ENCODE measurements at regions not wholly inside any gene's neighbourhood (a gene's known extent, or its start where the extent isn't known, plus 50 kb on each side); places are given as distances from the start of the nearest gene placed in this dataset.
"Not testable (repeated sequence)": the region's sequence is repeated elsewhere in the genome, so short reads cannot be mapped to it uniquely, and the experiment has no call there.

GRCh38 chr2:58512878-58513277, 271.8 kb upstream of the FANCL start:
- no peak for DNase-seq (ENCODE audit: low read depth in 4 of 4, low spot score in 1 of 4)

GRCh38 chr2:58508006-58508405, 266.9 kb upstream of the FANCL start:
- DNase-seq (ENCODE audit: low read depth in 4 of 4, low spot score in 1 of 4), result no peak

GRCh38 chr2:58503918-58504317, 262.8 kb upstream of the FANCL start:
- no peak for DNase-seq (ENCODE audit: low read depth in 4 of 4, low spot score in 1 of 4)

- DNase-seq (ENCODE audit: low read depth in 4 of 4, low spot score in 1 of 4), result no peak
Measured at GRCh38 chr2:58502931-58503330, 261.8 kb upstream of the FANCL start.

- DNase-seq (ENCODE audit: low read depth in 4 of 4, low spot score in 1 of 4), result no peak
Measured at GRCh38 chr2:58501371-58502160, 260.4 kb upstream of the FANCL start.

- DNase-seq (ENCODE audit: low read depth in 4 of 4, low spot score in 1 of 4), result no peak
Measured at GRCh38 chr2:58497168-58497567, 256.0 kb upstream of the FANCL start.

GRCh38 chr2:58495806-58496205, 254.7 kb upstream of the FANCL start:
- DNase-seq (ENCODE audit: low read depth in 4 of 4, low spot score in 1 of 4), result no peak

GRCh38 chr2:58494071-58494501, 253.0 kb upstream of the FANCL start:
- DNase-seq (ENCODE audit: low read depth in 4 of 4, low spot score in 1 of 4), result no peak

GRCh38 chr2:58484629-58485028, 243.5 kb upstream of the FANCL start:
- DNase-seq (ENCODE audit: low read depth in 4 of 4, low spot score in 1 of 4), result no peak

- no peak for DNase-seq (ENCODE audit: low read depth in 4 of 4, low spot score in 1 of 4)
Measured at GRCh38 chr2:58484221-58484620, 243.1 kb upstream of the FANCL start.

- no peak for DNase-seq (ENCODE audit: low read depth in 4 of 4, low spot score in 1 of 4)
Measured at GRCh38 chr2:58483307-58483706, 242.2 kb upstream of the FANCL start.

- no peak for DNase-seq (ENCODE audit: low read depth in 4 of 4, low spot score in 1 of 4)
Measured at GRCh38 chr2:58481670-58482069, 240.5 kb upstream of the FANCL start.

- DNase-seq (ENCODE audit: low read depth in 4 of 4, low spot score in 1 of 4), result no peak
Measured at GRCh38 chr2:58480141-58480540, 239.0 kb upstream of the FANCL start.

GRCh38 chr2:58479535-58480140, 238.5 kb upstream of the FANCL start:
- DNase-seq (ENCODE audit: low read depth in 4 of 4, low spot score in 1 of 4), result no peak

GRCh38 chr2:58476556-58476955, 235.4 kb upstream of the FANCL start:
- no peak for DNase-seq (ENCODE audit: low read depth in 4 of 4, low spot score in 1 of 4)

GRCh38 chr2:58475756-58476155, 234.6 kb upstream of the FANCL start:
- no peak for DNase-seq (ENCODE audit: low read depth in 4 of 4, low spot score in 1 of 4)

- DNase-seq (ENCODE audit: low read depth in 4 of 4, low spot score in 1 of 4), result no peak
Measured at GRCh38 chr2:58473165-58473564, 232.0 kb upstream of the FANCL start.

GRCh38 chr2:58466804-58467203, 225.7 kb upstream of the FANCL start:
- DNase-seq (ENCODE audit: low read depth in 4 of 4, low spot score in 1 of 4), result no peak

- DNase-seq (ENCODE audit: low read depth in 4 of 4, low spot score in 1 of 4), result not testable (repeated sequence)
Measured at GRCh38 chr2:58466021-58466420, 224.9 kb upstream of the FANCL start.

GRCh38 chr2:58460670-58461069, 219.5 kb upstream of the FANCL start:
- no peak for DNase-seq (ENCODE audit: low read depth in 4 of 4, low spot score in 1 of 4)

GRCh38 chr2:58449286-58450010, 208.3 kb upstream of the FANCL start:
- no peak for DNase-seq (ENCODE audit: low read depth in 4 of 4, low spot score in 1 of 4)

GRCh38 chr2:58448845-58449244, 207.7 kb upstream of the FANCL start:
- DNase-seq (ENCODE audit: low read depth in 4 of 4, low spot score in 1 of 4), result no peak

Measured in stimulated activated CD4-positive, alpha-beta T cell treated with anti-CD3 and anti-CD28 coated beads, Interleukin-1b, Interleukin-23, amount 100 ng/mL, for 24 hours (primary cell).